ENCODE measurements at regions not wholly inside any gene's neighbourhood (a gene's known extent, or its start where the extent isn't known, plus 50 kb on each side); places are given as distances from the start of the nearest gene placed in this dataset.

- DNase-seq: no peak
- Mint-ChIP-seq H3K27me3 (ENCODE audit: unreplicated experiment) (no peaks in the 10 kb centered on the region), H3K36me3 (ENCODE audit: unreplicated experiment) (no peaks in the 10 kb centered on the region), H3K9me3 (ENCODE audit: unreplicated experiment) (no peaks in the 10 kb centered on the region), H3K27ac (ENCODE audit: unreplicated experiment) (no peak overlapping the region), H3K4me3 (ENCODE audit: unreplicated experiment) (no peak overlapping the region), H3K4me1 (ENCODE audit: low read depth, unreplicated experiment) (no peaks in the 10 kb centered on the region)
- TF ChIP-seq CTCF (IDR thresholded peaks at IDR 0.05; ENCODE audit: partially characterized antibody, unreplicated experiment): no peak
Measured at GRCh38 chr1:233435622-233436021, 108.1 kb downstream of the MAP3K21 start.

- Mint-ChIP-seq H3K4me3 (ENCODE audit: unreplicated experiment) (no peak overlapping the region), H3K27ac (ENCODE audit: unreplicated experiment) (no peak overlapping the region), H3K9me3 (ENCODE audit: unreplicated experiment) (no peaks in the 10 kb centered on the region), H3K36me3 (ENCODE audit: unreplicated experiment) (no peaks in the 10 kb centered on the region), H3K4me1 (ENCODE audit: low read depth, unreplicated experiment) (no peaks in the 10 kb centered on the region), H3K27me3 (ENCODE audit: unreplicated experiment) (peaks cover 2% of the 10 kb centered on the region)
- no peak for TF ChIP-seq CTCF (IDR thresholded peaks at IDR 0.05; ENCODE audit: partially characterized antibody, unreplicated experiment)
- no peak for DNase-seq
Measured at GRCh38 chr1:233439721-233440120, 112.2 kb downstream of the MAP3K21 start.

GRCh38 chr1:233440951-233441401, 113.5 kb downstream of the MAP3K21 start:
- no peaks in the 10 kb centered on the region for H3K9me3 Mint-ChIP-seq (ENCODE audit: unreplicated experiment)
- peak; percentile 65 for TF ChIP-seq CTCF (IDR thresholded peaks at IDR 0.05; ENCODE audit: partially characterized antibody, unreplicated experiment)
- H3K27ac Mint-ChIP-seq (ENCODE audit: unreplicated experiment): no peak overlapping the region
- no peak for DNase-seq
- H3K36me3 Mint-ChIP-seq (ENCODE audit: unreplicated experiment): peaks cover under 1% of the 10 kb centered on the region
- no peak overlapping the region for H3K4me3 Mint-ChIP-seq (ENCODE audit: unreplicated experiment)
- H3K27me3 Mint-ChIP-seq (ENCODE audit: unreplicated experiment): peaks cover 2% of the 10 kb centered on the region
- no peaks in the 10 kb centered on the region for H3K4me1 Mint-ChIP-seq (ENCODE audit: low read depth, unreplicated experiment)

- no peaks in the 10 kb centered on the region for H3K4me1 Mint-ChIP-seq (ENCODE audit: low read depth, unreplicated experiment)
- peaks cover 5% of the 10 kb centered on the region for H3K36me3 Mint-ChIP-seq (ENCODE audit: unreplicated experiment)
- no peak for DNase-seq
- no peak overlapping the region for H3K4me3 Mint-ChIP-seq (ENCODE audit: unreplicated experiment)
- H3K27ac Mint-ChIP-seq (ENCODE audit: unreplicated experiment): no peak overlapping the region
- no peak for TF ChIP-seq CTCF (IDR thresholded peaks at IDR 0.05; ENCODE audit: partially characterized antibody, unreplicated experiment)
- H3K27me3 Mint-ChIP-seq (ENCODE audit: unreplicated experiment): peaks cover 6% of the 10 kb centered on the region
- no peaks in the 10 kb centered on the region for H3K9me3 Mint-ChIP-seq (ENCODE audit: unreplicated experiment)
Measured at GRCh38 chr1:233442026-233442780, 114.7 kb downstream of the MAP3K21 start.

- H3K36me3 Mint-ChIP-seq (ENCODE audit: unreplicated experiment): peaks cover 5% of the 10 kb centered on the region
- no peaks in the 10 kb centered on the region for H3K9me3 Mint-ChIP-seq (ENCODE audit: unreplicated experiment)
- peaks cover 6% of the 10 kb centered on the region for H3K27me3 Mint-ChIP-seq (ENCODE audit: unreplicated experiment)
- no peak overlapping the region for H3K4me3 Mint-ChIP-seq (ENCODE audit: unreplicated experiment)
- DNase-seq: no peak
- no peaks in the 10 kb centered on the region for H3K4me1 Mint-ChIP-seq (ENCODE audit: low read depth, unreplicated experiment)
- no peak for TF ChIP-seq CTCF (IDR thresholded peaks at IDR 0.05; ENCODE audit: partially characterized antibody, unreplicated experiment)
- no peak overlapping the region for H3K27ac Mint-ChIP-seq (ENCODE audit: unreplicated experiment)
Measured at GRCh38 chr1:233443040-233443760, 115.7 kb downstream of the MAP3K21 start.

Measured in glutamatergic neuron (in vitro differentiated cells).